MG63 (cell line): ENCODE measurements at regions not wholly inside any gene's neighbourhood (a gene's known extent, or its start where the extent isn't known, plus 50 kb on each side); places are given as distances from the start of the nearest gene placed in this dataset.
"Not testable (repeated sequence)": the region's sequence is repeated elsewhere in the genome, so short reads cannot be mapped to it uniquely, and the experiment has no call there.

Source experiments
- DNase-seq: peaks from one replicate; pipeline ENCODE4 v3.0.0-alpha.2; 2020
- H3K27me3 ChIP-seq: fragments of 250-450 bp; sonication (Bioruptor Pico); 2 replicates; pipeline ENCODE4 v1.5.1; 2020; ENCODE audit warnings: mild to moderate bottlenecking, moderate library complexity
- H3K36me3 ChIP-seq: fragments of 250-450 bp; sonication (Bioruptor Pico); 2 replicates; pipeline ENCODE4 v1.5.1; 2020; ENCODE audit warnings: mild to moderate bottlenecking, moderate library complexity
- H3K4me3 ChIP-seq: fragments of 250-450 bp; sonication (Bioruptor Pico); 2 replicates; pipeline ENCODE4 v1.5.1; 2020; ENCODE audit warnings: mild to moderate bottlenecking, moderate library complexity
- H3K9me3 ChIP-seq: fragments of 250-450 bp; sonication (Bioruptor Pico); 2 replicates; pipeline ENCODE4 v1.5.1; 2020; ENCODE audit warnings: mild to moderate bottlenecking, moderate library complexity

- DNase-seq = no peak
- Histone ChIP-seq H3K36me3 (no peaks in the 10 kb centered on the region), H3K9me3 (peaks cover 4% of the 10 kb centered on the region), H3K27me3 (no peaks in the 10 kb centered on the region), H3K4me3 (no peak overlapping the region)
Measured at GRCh38 chr6:85322446-85323105, 127.3 kb upstream of the NT5E start.

DNA sequence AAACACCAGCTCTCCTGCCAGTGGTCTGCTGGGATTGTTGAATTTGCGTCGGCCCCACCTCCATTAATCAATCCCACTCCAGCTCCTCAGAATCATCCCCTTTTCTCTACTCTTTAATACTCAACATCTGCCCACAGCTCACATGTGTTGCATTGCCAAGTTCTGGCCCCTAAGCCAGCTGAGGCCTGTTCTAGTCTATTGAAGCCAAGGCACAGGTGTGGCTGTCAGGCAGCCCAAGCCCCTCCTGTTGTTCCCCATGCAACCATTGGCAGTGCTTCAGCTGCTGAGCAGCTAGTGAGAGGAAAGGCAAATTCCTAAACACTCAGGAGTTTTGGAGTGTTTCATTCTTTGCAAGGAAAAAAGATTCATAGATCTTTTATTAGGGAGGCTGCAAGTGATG lies 128.0 kb upstream of the NT5E start:
- no peak for DNase-seq
- H3K36me3 ChIP-seq = no peaks in the 10 kb centered on the region
- no peak overlapping the region for H3K4me3 ChIP-seq
- H3K9me3 ChIP-seq = peaks cover 6% of the 10 kb centered on the region
- no peaks in the 10 kb centered on the region for H3K27me3 ChIP-seq

DNA sequence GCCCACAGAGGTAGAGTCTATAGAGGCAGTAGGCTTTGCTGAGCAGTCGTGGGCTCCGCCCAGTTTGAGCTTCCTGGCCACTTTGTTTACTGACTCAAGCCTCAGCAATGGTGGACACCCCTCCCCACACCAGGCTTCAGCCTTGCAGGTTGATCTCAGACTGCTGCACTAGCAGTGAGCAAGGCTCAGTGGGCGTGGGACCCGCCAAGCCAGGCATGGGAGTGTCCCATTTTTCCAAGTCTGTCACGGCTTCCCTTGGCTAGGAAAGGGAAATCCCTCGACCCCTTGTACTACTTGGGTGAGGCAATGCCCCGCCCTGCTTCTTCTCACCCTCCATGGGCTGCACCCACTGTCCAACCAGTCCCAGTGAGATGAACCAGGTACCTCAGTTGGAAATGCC lies 135.3 kb upstream of the NT5E start:
- no peaks in the 10 kb centered on the region for H3K36me3 ChIP-seq
- no peaks in the 10 kb centered on the region for H3K27me3 ChIP-seq
- H3K4me3 ChIP-seq = no peak overlapping the region
- DNase-seq = no peak
- peaks cover 6% of the 10 kb centered on the region for H3K9me3 ChIP-seq

- DNase-seq = no peak
- Histone ChIP-seq H3K9me3 (no peaks in the 10 kb centered on the region; the same call in 1 of the 2 replicates), H3K36me3 (no peaks in the 10 kb centered on the region), H3K4me3 (no peak overlapping the region), H3K27me3 (no peaks in the 10 kb centered on the region)
Measured at GRCh38 chr6:85300581-85300980, 149.3 kb upstream of the NT5E start.

- Histone ChIP-seq H3K27me3 (no peaks in the 10 kb centered on the region), H3K9me3 (no peaks in the 10 kb centered on the region), H3K36me3 (no peaks in the 10 kb centered on the region), H3K4me3 (no peak overlapping the region)
- DNase-seq = no peak
Measured at GRCh38 chr6:85298553-85298952, 151.3 kb upstream of the NT5E start.

GRCh38 chr6:85291326-85291725 lies 158.6 kb upstream of the NT5E start:
- DNase-seq = no peak
- H3K27me3 ChIP-seq = no peaks in the 10 kb centered on the region
- no peaks in the 10 kb centered on the region for H3K36me3 ChIP-seq
- no peaks in the 10 kb centered on the region for H3K9me3 ChIP-seq
- H3K4me3 ChIP-seq = no peak overlapping the region

- no peaks in the 10 kb centered on the region for H3K27me3 ChIP-seq
- no peaks in the 10 kb centered on the region for H3K9me3 ChIP-seq
- H3K36me3 ChIP-seq = no peaks in the 10 kb centered on the region
- no peak overlapping the region for H3K4me3 ChIP-seq
- no peak for DNase-seq
Measured at GRCh38 chr6:85287654-85288053, 162.2 kb upstream of the NT5E start.

DNA sequence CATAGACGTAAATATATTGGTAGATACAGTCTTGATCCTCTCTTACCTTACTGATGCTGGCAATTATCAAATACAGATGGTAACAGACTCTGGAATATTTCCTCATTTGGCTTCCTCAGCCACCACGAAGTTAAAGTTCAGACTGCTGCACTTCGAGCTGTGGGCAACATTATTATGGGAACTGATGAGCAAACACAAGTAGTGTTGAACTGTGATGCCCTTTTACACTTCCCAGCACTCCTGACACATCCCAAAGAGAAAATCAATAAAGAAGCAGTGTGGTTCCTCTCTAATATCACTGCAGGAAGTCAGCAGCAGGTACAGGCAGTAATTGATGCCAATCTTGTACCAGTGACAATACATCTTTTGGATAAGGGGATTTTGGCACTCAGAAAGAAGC lies 162.7 kb upstream of the NT5E start:
- no peak overlapping the region for H3K4me3 ChIP-seq
- no peak for DNase-seq
- H3K9me3 ChIP-seq = no peaks in the 10 kb centered on the region
- H3K27me3 ChIP-seq = no peaks in the 10 kb centered on the region
- no peaks in the 10 kb centered on the region for H3K36me3 ChIP-seq

DNA sequence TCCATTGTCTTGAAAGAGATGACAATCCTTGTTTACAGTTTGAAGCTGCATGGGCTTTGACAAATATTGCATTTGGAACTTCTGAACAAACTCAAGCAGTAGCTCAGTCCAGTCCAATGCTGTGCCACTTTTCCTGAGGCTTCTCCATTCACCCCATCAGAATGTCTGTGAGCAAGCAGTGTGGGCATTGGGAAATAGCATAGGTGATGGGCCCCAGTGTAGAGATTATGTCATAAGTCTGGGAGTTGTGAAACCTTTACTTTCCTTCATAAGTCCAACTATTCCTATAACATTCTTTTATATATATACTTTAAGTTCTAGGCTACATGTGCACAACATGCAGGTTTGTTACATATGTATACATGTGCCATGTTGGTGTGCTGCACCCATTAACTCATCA lies 163.4 kb upstream of the NT5E start:
- H3K27me3 ChIP-seq, H3K36me3 ChIP-seq, DNase-seq, H3K9me3 ChIP-seq, H3K4me3 ChIP-seq: not testable (repeated sequence)

DNA sequence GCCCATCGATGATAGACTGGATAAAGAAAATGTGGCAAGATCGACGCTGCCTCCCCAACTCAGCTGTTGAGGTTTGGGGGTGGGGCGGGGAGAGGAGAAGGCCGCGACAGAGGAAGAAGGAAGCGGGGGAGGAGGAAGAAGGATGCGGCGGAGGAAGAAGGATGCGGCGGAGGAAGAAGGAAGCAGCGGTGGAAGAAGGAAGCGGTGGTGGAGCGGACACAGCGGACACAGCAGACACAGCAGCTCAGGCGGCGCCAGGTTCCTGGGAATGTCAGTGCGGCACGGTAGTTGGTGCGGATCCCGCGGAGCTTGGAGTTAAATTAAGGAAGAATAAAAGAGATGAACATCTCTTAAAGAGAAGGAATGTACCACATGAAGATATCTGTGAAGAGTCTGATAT lies 163.9 kb upstream of the NT5E start:
- no peaks in the 10 kb centered on the region for H3K9me3 ChIP-seq
- no peaks in the 10 kb centered on the region for H3K27me3 ChIP-seq
- no peak overlapping the region for H3K4me3 ChIP-seq
- no peaks in the 10 kb centered on the region for H3K36me3 ChIP-seq
- no peak for DNase-seq

DNA sequence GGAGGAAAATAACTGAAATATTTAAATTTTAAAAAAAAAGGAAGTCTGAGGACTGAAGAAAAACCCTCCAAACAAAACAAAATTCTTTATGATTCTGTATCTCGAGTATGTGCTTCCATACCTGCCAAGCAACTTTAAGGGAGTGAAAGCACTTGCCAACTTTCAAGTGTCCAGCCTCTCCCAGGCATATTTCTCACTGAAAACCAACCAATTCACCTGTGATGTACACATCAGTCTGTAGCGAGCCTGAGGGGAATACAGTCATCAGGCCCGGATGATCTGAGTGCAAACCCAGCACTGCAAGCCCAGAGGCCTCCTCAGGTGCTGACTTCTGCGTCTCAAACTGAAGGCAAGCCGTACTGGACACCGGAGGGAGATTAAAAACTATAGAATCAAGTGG lies 164.8 kb upstream of the NT5E start:
- Histone ChIP-seq H3K9me3 (no peaks in the 10 kb centered on the region), H3K4me3 (no peak overlapping the region), H3K27me3 (no peaks in the 10 kb centered on the region), H3K36me3 (no peaks in the 10 kb centered on the region)
- DNase-seq = no peak

DNA sequence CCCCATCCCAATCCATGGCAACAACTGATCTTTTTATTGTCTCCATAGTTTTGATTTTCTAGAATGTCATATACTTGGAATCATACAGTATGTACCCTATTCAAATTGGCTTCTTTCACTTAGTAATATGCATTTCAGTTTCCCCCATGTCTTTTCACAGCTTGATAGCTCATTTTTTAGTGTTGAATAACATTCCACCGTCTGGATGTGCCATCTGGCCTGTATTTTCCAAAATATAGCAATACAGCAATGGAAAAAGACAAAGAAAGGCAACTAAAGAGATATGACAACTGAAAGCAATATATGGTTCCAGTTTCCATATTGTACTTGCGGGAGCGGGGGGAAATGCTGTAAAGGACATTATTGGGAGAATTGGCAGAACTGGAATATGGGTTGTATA lies 166.4 kb upstream of the NT5E start:
- no peaks in the 10 kb centered on the region for H3K9me3 ChIP-seq
- no peak overlapping the region for H3K4me3 ChIP-seq
- no peak for DNase-seq
- no peaks in the 10 kb centered on the region for H3K27me3 ChIP-seq
- no peaks in the 10 kb centered on the region for H3K36me3 ChIP-seq

DNA sequence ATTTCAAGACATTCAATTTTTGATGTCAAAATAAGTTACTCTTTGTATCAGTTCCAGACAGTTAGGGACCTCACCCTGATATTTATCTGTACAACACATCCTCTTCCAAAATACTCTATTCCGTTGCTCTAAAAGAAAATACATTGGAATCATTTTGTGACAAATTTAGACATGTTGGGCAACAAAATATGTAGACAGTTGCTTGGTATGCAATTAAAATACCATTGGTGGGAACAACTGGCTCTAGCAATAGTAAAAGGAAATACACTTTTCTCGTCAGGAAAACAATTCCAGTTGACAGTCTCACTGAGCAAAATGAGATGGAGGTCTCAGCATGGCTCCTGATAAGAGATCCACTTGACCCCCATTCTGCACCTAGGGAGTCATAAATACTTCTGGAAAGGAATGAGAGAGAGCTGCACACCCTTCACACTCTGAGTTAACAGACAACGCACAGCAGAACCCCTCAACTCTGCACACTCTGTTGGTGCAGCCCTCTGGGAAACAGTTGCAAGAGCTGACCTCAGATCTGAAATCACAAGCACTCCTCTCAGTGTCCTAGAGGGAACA lies 171.3 kb upstream of the NT5E start:
- DNase-seq = no peak
- no peak overlapping the region for H3K4me3 ChIP-seq
- no peaks in the 10 kb centered on the region for H3K27me3 ChIP-seq
- no peaks in the 10 kb centered on the region for H3K9me3 ChIP-seq
- no peaks in the 10 kb centered on the region for H3K36me3 ChIP-seq

- not testable (repeated sequence) for DNase-seq, H3K36me3 ChIP-seq, H3K4me3 ChIP-seq, H3K9me3 ChIP-seq, H3K27me3 ChIP-seq
Measured at GRCh38 chr6:85276026-85276425, 173.9 kb upstream of the NT5E start.

- Histone ChIP-seq H3K27me3 (no peaks in the 10 kb centered on the region), H3K9me3 (no peaks in the 10 kb centered on the region)
- no peak for DNase-seq
Measured at GRCh38 chr6:85275338-85275985, 174.4 kb upstream of the NT5E start.

GRCh38 chr6:85273870-85274269 lies 176.0 kb upstream of the NT5E start:
- H3K4me3 ChIP-seq = no peak overlapping the region
- no peaks in the 10 kb centered on the region for H3K9me3 ChIP-seq
- no peaks in the 10 kb centered on the region for H3K36me3 ChIP-seq
- no peaks in the 10 kb centered on the region for H3K27me3 ChIP-seq
- DNase-seq = no peak

More at GRCh38 chr6:85275338-85275985, 174.4 kb upstream of the NT5E start:
- Histone ChIP-seq H3K4me3 (no peak overlapping the region), H3K36me3 (no peaks in the 10 kb centered on the region)

DNA sequence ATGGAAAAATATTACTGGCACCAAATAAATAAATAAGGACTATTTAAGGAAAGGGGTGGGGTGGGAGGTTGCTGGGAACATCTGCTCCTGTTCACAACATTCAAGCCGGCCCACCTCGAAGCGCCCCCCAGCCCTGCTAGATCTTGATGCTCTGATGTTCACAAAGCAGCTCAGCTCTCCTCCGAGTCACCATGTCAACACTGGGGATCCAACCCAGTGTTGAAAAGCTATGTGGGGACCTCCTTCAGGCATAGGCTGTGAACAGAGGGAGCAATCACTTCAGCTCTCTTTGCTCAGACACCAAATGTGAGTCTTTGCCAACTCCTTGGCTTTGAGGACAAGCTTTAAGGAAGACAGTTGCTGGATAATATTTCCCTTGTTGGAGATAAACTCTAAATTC lies 176.8 kb upstream of the NT5E start:
- no peak for DNase-seq
- no peak overlapping the region for H3K4me3 ChIP-seq
- H3K27me3 ChIP-seq = no peaks in the 10 kb centered on the region
- H3K36me3 ChIP-seq = no peaks in the 10 kb centered on the region
- no peaks in the 10 kb centered on the region for H3K9me3 ChIP-seq

DNA sequence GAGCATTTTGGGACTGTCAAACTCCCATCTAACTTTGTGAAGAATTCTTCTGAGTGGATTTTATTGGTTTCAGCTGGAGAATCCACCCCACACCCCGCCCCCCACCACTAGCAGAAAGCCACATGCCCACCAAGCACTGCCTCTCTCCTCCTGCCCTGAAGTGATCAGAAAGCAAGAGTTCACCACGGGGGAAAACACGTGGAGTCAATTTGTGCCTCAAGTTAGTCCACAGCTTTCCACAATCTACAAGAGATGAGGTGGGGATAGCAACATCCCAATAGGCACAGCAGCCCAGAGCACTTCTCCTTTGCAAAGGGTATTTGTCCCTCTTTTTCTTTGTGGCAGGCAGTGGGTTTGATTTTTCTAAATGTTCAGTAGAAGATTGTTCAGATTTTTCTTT lies 177.3 kb upstream of the NT5E start:
- DNase-seq = no peak
- H3K4me3 ChIP-seq = no peak overlapping the region
- H3K36me3 ChIP-seq = no peaks in the 10 kb centered on the region
- H3K27me3 ChIP-seq = no peaks in the 10 kb centered on the region
- no peaks in the 10 kb centered on the region for H3K9me3 ChIP-seq
